ENCODE measurements at regions not wholly inside any gene's neighbourhood (a gene's known extent, or its start where the extent isn't known, plus 50 kb on each side); places are given as distances from the start of the nearest gene placed in this dataset.

GRCh38 chr3:36302626-36303025 is 77.7 kb upstream of the STAC start:
- WGBS: 71% methylated on average over 1 of the region's 1 CpG
- DNase-seq (ENCODE audit: low spot score): no peak
- Histone ChIP-seq H3K4me1 (replicated peaks) (no peaks in the 10 kb centered on the region), H3K27me3 (replicated peaks; ENCODE audit: insufficient read depth) (no peaks in the 10 kb centered on the region), H3K4me3 (no peak overlapping the region), H3K27ac (no peak overlapping the region), H3K9me3 (no peaks in the 10 kb centered on the region), H3K36me3 (no peaks in the 10 kb centered on the region)
- TF ChIP-seq, protein P1, sequence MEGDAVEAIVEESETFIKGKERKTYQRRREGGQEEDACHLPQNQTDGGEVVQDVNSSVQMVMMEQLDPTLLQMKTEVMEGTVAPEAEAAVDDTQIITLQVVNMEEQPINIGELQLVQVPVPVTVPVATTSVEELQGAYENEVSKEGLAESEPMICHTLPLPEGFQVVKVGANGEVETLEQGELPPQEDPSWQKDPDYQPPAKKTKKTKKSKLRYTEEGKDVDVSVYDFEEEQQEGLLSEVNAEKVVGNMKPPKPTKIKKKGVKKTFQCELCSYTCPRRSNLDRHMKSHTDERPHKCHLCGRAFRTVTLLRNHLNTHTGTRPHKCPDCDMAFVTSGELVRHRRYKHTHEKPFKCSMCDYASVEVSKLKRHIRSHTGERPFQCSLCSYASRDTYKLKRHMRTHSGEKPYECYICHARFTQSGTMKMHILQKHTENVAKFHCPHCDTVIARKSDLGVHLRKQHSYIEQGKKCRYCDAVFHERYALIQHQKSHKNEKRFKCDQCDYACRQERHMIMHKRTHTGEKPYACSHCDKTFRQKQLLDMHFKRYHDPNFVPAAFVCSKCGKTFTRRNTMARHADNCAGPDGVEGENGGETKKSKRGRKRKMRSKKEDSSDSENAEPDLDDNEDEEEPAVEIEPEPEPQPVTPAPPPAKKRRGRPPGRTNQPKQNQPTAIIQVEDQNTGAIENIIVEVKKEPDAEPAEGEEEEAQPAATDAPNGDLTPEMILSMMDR (IDR thresholded peaks at IDR 0.05): no peak
- TF ChIP-seq POLR2AphosphoS5 (IDR thresholded peaks at IDR 0.05): no peak
- TF ChIP-seq POLR2A (IDR thresholded peaks at IDR 0.05): no peak
- intact Hi-C loops (cut with DNase I): no loop called here

DNA sequence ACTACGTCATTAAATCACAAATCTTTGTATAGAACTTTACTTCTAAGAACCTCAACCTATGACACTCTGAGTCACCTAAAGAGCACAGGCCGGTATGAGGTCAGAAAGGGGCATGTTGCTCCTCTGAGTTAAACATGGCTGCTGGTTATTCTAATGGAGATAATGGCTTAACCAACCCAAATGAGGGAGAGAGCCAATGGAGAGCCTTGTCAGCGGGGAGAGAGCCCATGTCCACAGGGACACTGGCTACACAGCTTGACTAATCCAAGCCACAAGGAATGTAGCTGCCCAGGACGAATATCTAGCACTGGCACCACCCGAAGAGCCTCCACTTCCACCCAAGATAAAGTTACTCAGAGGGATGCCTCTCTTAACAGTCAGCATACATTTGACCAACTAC is 77.0 kb upstream of the STAC start:
- intact Hi-C loops (cut with DNase I): no loop called here
- Histone ChIP-seq H3K9me3 (no peaks in the 10 kb centered on the region), H3K4me3 (no peak overlapping the region), H3K27me3 (replicated peaks; ENCODE audit: insufficient read depth) (no peaks in the 10 kb centered on the region), H3K36me3 (no peaks in the 10 kb centered on the region), H3K27ac (no peak overlapping the region), H3K4me1 (replicated peaks) (no peaks in the 10 kb centered on the region)
- DNase-seq (ENCODE audit: low spot score): no peak
- TF ChIP-seq POLR2A (IDR thresholded peaks at IDR 0.05) (no peak), POLR2AphosphoS5 (IDR thresholded peaks at IDR 0.05) (no peak)
- TF ChIP-seq, protein P1 (IDR thresholded peaks at IDR 0.05): no peak
- WGBS: 92% methylated on average over 5 of the region's 5 CpGs

GRCh38 chr3:36305929-36306520 is 74.3 kb upstream of the STAC start:
- intact Hi-C loops (cut with DNase I): no loop called here
- Histone ChIP-seq H3K4me1 (replicated peaks) (no peaks in the 10 kb centered on the region), H3K4me3 (no peak overlapping the region), H3K27me3 (replicated peaks; ENCODE audit: insufficient read depth) (no peaks in the 10 kb centered on the region), H3K27ac (no peak overlapping the region), H3K36me3 (no peaks in the 10 kb centered on the region), H3K9me3 (no peaks in the 10 kb centered on the region)
- DNase-seq (ENCODE audit: low spot score): no peak
- 85% methylated on average over 1 of the region's 1 CpG for WGBS
- TF ChIP-seq POLR2A (IDR thresholded peaks at IDR 0.05) (no peak), POLR2AphosphoS5 (IDR thresholded peaks at IDR 0.05) (no peak)
- TF ChIP-seq, protein P1 (IDR thresholded peaks at IDR 0.05): no peak

DNA sequence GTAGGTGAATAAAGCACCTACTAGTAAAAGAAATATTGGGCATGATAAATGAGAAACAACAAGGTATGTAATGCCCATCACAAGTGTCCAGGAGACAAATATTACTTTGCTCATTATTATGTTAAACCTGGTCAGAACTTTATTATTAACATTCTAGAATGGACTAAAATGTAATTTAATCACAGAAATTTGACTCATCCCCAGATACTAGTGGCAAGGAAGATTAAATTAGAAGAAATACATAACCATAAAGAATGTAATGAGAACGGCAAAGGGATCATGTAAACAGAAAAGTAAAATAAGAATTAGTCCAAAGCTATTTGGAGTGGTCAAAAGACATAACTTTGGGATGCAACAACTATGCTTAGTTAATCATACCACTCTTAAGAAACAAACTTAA is 71.2 kb upstream of the STAC start:
- intact Hi-C loops (cut with DNase I): no loop called here
- WGBS: 70% methylated on average over 1 of the region's 1 CpG
- no peak overlapping the region for H3K27ac ChIP-seq

GRCh38 chr3:36312351-36312750 is 68.0 kb upstream of the STAC start:
- H3K4me1 ChIP-seq (replicated peaks): no peaks in the 10 kb centered on the region
- H3K27ac ChIP-seq: no peak overlapping the region
- no peak overlapping the region for H3K4me3 ChIP-seq
- no peaks in the 10 kb centered on the region for H3K27me3 ChIP-seq (replicated peaks; ENCODE audit: insufficient read depth)
- no peaks in the 10 kb centered on the region for H3K9me3 ChIP-seq
- TF ChIP-seq POLR2AphosphoS5 (IDR thresholded peaks at IDR 0.05) (no peak), POLR2A (IDR thresholded peaks at IDR 0.05) (no peak)
- TF ChIP-seq, protein P1 (IDR thresholded peaks at IDR 0.05): no peak
- no peaks in the 10 kb centered on the region for H3K36me3 ChIP-seq
- intact Hi-C loops (cut with DNase I): loop anchor here (10.0 kb wide), 2 partner anchors 98 to 192 kb away; no protein-coding TSS in a partner anchor
- no peak for DNase-seq (ENCODE audit: low spot score)

More for the DNA sequence above, 71.2 kb upstream of the STAC start:
- no peak overlapping the region for H3K4me3 ChIP-seq
- TF ChIP-seq, protein P1 (IDR thresholded peaks at IDR 0.05): no peak
- TF ChIP-seq POLR2A (IDR thresholded peaks at IDR 0.05) (no peak), POLR2AphosphoS5 (IDR thresholded peaks at IDR 0.05) (no peak)
- no peaks in the 10 kb centered on the region for H3K36me3 ChIP-seq
- no peaks in the 10 kb centered on the region for H3K27me3 ChIP-seq (replicated peaks; ENCODE audit: insufficient read depth)
- H3K9me3 ChIP-seq: no peaks in the 10 kb centered on the region
- DNase-seq (ENCODE audit: low spot score): no peak
- H3K4me1 ChIP-seq (replicated peaks): no peaks in the 10 kb centered on the region
